Cardiac fibroblast (primary cell): ENCODE measurements at regions not wholly inside any gene's neighbourhood (a gene's known extent, or its start where the extent isn't known, plus 50 kb on each side); places are given as distances from the start of the nearest gene placed in this dataset.
"Not testable (repeated sequence)": the region's sequence is repeated elsewhere in the genome, so short reads cannot be mapped to it uniquely, and the experiment has no call there.

Experiments
- DNase-seq, 2 donors: peaks; one replicate each; pipeline versions ENCODE4 v3.0.0 to v3.0.0-alpha.2; 2010; ENCODE audit warnings: low read depth in 2 of 2
- H3K4me3 ChIP-seq, 2 donors: replicated peaks in 1 of 2; 1 replicate in 1 of 2; 2 replicates in 1 of 2; pipeline ENCODE4 v1.5.1; 2011; ENCODE audit warnings: low read depth in 2 of 2, low read length in 2 of 2, mild to moderate bottlenecking in 2 of 2, moderate library complexity in 1 of 2
- TF ChIP-seq, protein P1 (sequence below): IDR thresholded peaks from one replicate; pipeline ENCODE4 v1.5.1; 2011; ENCODE audit warnings: low read depth, mild to moderate bottlenecking, low read length, inconsistent platforms

DNA sequence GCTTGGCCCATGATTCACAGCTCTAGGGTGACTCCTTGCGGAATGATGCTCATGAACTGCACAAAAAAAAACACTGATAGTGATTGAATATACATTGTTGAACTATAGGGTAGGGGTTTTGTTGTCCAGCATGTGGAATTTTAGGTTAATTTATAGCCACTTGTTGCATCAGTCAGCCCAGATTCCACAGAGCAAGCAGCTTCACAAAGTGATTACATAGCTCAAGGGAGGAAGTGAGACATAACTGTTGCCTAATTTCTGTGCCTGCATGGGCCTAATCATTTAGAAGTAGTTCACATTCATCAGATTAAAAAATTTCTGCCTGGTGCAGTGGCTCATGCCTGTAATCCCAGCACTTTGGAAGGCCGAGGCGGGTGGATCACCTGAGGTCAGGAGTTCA, 142.2 kb upstream of the ZNF722 start:
- not testable (repeated sequence) for H3K4me3 ChIP-seq
- DNase-seq = peak in 1 of 2 donors; percentile 0

- TF ChIP-seq, protein P1, sequence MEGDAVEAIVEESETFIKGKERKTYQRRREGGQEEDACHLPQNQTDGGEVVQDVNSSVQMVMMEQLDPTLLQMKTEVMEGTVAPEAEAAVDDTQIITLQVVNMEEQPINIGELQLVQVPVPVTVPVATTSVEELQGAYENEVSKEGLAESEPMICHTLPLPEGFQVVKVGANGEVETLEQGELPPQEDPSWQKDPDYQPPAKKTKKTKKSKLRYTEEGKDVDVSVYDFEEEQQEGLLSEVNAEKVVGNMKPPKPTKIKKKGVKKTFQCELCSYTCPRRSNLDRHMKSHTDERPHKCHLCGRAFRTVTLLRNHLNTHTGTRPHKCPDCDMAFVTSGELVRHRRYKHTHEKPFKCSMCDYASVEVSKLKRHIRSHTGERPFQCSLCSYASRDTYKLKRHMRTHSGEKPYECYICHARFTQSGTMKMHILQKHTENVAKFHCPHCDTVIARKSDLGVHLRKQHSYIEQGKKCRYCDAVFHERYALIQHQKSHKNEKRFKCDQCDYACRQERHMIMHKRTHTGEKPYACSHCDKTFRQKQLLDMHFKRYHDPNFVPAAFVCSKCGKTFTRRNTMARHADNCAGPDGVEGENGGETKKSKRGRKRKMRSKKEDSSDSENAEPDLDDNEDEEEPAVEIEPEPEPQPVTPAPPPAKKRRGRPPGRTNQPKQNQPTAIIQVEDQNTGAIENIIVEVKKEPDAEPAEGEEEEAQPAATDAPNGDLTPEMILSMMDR = no peak
- no peak overlapping the region for H3K4me3 ChIP-seq
- no peak for DNase-seq
Observed at GRCh38 chr7:63867127-63867526, 131.5 kb upstream of the ZNF722 start.

- H3K4me3 ChIP-seq, DNase-seq: not testable (repeated sequence)
Observed at GRCh38 chr7:63874242-63874641, 124.4 kb upstream of the ZNF722 start.

DNA sequence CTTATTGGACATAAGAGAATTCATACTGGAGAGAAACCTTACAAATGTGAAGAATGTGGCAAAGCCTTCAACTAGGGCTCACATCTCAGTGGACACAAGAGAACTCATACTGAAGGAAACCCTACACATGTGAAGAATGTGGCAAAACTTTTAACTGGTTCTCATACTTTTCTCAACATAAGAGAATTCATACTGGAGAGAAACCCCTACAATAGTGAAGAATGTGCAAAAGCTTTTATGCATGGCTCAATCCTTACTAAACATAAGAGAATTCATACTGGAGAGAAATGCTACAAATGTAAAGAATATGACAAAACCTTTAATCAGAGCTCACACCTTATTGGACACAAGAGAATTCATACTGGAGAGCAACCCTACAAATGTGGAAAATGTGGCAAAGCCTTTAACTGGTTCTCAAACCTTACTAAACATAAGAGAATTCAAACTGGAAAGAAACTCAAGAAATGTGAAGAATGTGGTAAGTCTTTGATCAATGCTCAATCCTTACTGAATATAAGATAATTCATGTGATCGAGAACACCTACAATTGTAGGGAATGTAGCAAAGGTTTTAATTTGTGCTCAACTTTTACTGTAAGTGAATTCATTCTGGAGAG, 121.8 kb upstream of the ZNF722 start:
- no peak overlapping the region for H3K4me3 ChIP-seq
- peak in 1 of 2 donors; percentile 0 for DNase-seq
- TF ChIP-seq, protein P1 = no peak

- no peak overlapping the region for H3K4me3 ChIP-seq
- TF ChIP-seq, protein P1 = no peak
- DNase-seq = no peak
Observed at GRCh38 chr7:63887031-63887430, 111.6 kb upstream of the ZNF722 start.

- no peak overlapping the region for H3K4me3 ChIP-seq
- TF ChIP-seq, protein P1 = no peak
- DNase-seq = no peak
Observed at GRCh38 chr7:63899691-63900393, 98.8 kb upstream of the ZNF722 start.

DNA sequence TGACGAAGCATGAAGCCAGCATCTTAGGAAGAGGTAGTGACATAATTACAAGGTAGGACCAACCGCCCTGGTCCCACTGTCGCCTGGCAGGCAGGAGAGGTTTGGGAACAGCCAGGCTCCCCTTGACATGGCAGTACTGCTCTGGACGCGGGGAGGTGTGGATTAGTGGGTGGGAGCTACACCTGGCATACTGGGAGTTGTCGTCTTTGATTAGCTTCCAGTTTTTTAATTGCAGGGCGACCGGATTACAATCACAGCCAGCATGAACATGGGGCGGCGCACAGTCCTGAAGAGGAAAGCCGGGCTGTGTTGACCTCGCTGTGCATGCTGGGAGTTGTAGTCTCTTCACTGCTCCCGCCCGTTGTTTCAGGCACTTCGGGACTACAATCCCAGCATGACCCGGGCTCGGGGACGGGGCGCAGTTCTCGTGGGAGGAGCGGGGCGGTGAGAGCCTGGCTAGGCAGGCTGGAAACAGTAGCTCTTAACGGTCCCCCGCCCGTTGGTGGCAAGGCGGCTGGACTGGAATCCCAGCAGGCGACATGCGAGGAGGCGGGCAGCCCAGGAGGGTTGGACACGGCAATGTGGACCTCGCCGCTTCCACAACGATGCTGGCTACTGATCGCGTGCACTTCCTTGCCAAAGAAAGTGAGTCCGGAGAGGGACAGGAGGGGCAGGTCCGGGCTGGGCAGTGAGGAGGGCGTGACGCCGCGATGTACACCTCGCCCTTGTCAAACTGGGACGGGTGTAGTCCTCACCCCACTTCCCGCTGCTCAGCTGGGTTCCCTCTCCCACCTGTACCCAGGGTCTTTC, 98.0 kb upstream of the ZNF722 start:
- TF ChIP-seq, protein P1 = no peak
- no peak overlapping the region for H3K4me3 ChIP-seq
- peak in 1 of 2 donors; percentile 14 for DNase-seq

- not testable (repeated sequence) for H3K4me3 ChIP-seq, DNase-seq
Observed at GRCh38 chr7:63901204-63901506, 97.5 kb upstream of the ZNF722 start.
